Neuron (in vitro differentiated cells): ENCODE measurements at regions not wholly inside any gene's neighbourhood (a gene's known extent, or its start where the extent isn't known, plus 50 kb on each side); places are given as distances from the start of the nearest gene placed in this dataset.

Experiments used
- H2AFZ ChIP-seq: one replicate; pipeline ENCODE4 v1.6.1; 2013; ENCODE audit warnings: low read depth, mild to moderate bottlenecking, inconsistent platforms, low read length, moderate library complexity
- H3K27me3 ChIP-seq: one replicate; pipeline ENCODE4 v1.6.1; 2013; ENCODE audit warnings: low read length; ENCODE audit not compliant: insufficient read depth
- H3K36me3 ChIP-seq: one replicate; pipeline ENCODE4 v1.6.1; 2013; ENCODE audit warnings: low read length; ENCODE audit not compliant: insufficient read depth
- H3K4me1 ChIP-seq: one replicate; pipeline ENCODE4 v1.6.1; 2013; ENCODE audit warnings: low read length; ENCODE audit not compliant: insufficient read depth
- H3K4me3 ChIP-seq: 2 replicates; pipeline ENCODE4 v1.5.1; 2013; ENCODE audit warnings: mild to moderate bottlenecking, low read length, moderate library complexity
- H3K9me3 ChIP-seq: one replicate; pipeline ENCODE4 v1.6.1; 2013; ENCODE audit warnings: low read length

- H2AFZ ChIP-seq = no peak overlapping the region
- no peaks in the 10 kb centered on the region for H3K4me1 ChIP-seq
- no peaks in the 10 kb centered on the region for H3K36me3 ChIP-seq
- H3K9me3 ChIP-seq = no peaks in the 10 kb centered on the region
- H3K4me3 ChIP-seq = no peak overlapping the region
- H3K27me3 ChIP-seq = peaks cover 2% of the 10 kb centered on the region
These were observed 56.2 kb upstream of the TNPO1 start for GRCh38 chr5:72760259-72760658.

- H3K4me1 ChIP-seq = no peaks in the 10 kb centered on the region
- no peaks in the 10 kb centered on the region for H3K9me3 ChIP-seq
- no peak overlapping the region for H3K4me3 ChIP-seq
- H3K36me3 ChIP-seq = no peaks in the 10 kb centered on the region
- H2AFZ ChIP-seq = no peak overlapping the region
- no peaks in the 10 kb centered on the region for H3K27me3 ChIP-seq
These were observed 63.6 kb upstream of the TNPO1 start for GRCh38 chr5:72752909-72753308.

- Histone ChIP-seq H3K4me1 (no peaks in the 10 kb centered on the region), H3K4me3 (no peak overlapping the region), H2AFZ (no peak overlapping the region), H3K36me3 (no peaks in the 10 kb centered on the region), H3K27me3 (no peaks in the 10 kb centered on the region), H3K9me3 (no peaks in the 10 kb centered on the region)
These were observed 67.0 kb upstream of the TNPO1 start for GRCh38 chr5:72749362-72749997.

GRCh38 chr5:72747826-72748225, 68.6 kb upstream of the TNPO1 start:
- no peaks in the 10 kb centered on the region for H3K36me3 ChIP-seq
- no peak overlapping the region for H3K4me3 ChIP-seq
- no peaks in the 10 kb centered on the region for H3K27me3 ChIP-seq
- no peak overlapping the region for H2AFZ ChIP-seq
- no peaks in the 10 kb centered on the region for H3K4me1 ChIP-seq
- H3K9me3 ChIP-seq = no peaks in the 10 kb centered on the region

GRCh38 chr5:72746736-72747135, 69.7 kb upstream of the TNPO1 start:
- no peaks in the 10 kb centered on the region for H3K36me3 ChIP-seq
- no peak overlapping the region for H3K4me3 ChIP-seq
- no peaks in the 10 kb centered on the region for H3K9me3 ChIP-seq
- H3K27me3 ChIP-seq = no peaks in the 10 kb centered on the region
- no peak overlapping the region for H2AFZ ChIP-seq
- H3K4me1 ChIP-seq = no peaks in the 10 kb centered on the region

GRCh38 chr5:72744136-72744535, 72.3 kb upstream of the TNPO1 start:
- no peaks in the 10 kb centered on the region for H3K36me3 ChIP-seq
- no peak overlapping the region for H3K4me3 ChIP-seq
- H2AFZ ChIP-seq = no peak overlapping the region
- no peaks in the 10 kb centered on the region for H3K9me3 ChIP-seq
- no peaks in the 10 kb centered on the region for H3K4me1 ChIP-seq
- H3K27me3 ChIP-seq = no peaks in the 10 kb centered on the region

- no peaks in the 10 kb centered on the region for H3K36me3 ChIP-seq
- no peaks in the 10 kb centered on the region for H3K9me3 ChIP-seq
- no peak overlapping the region for H2AFZ ChIP-seq
- H3K27me3 ChIP-seq = no peaks in the 10 kb centered on the region
- H3K4me3 ChIP-seq = no peak overlapping the region
- no peaks in the 10 kb centered on the region for H3K4me1 ChIP-seq
These were observed 74.7 kb upstream of the TNPO1 start for GRCh38 chr5:72741805-72742204.

GRCh38 chr5:72733810-72734209, 82.7 kb upstream of the TNPO1 start:
- no peaks in the 10 kb centered on the region for H3K36me3 ChIP-seq
- no peak overlapping the region for H2AFZ ChIP-seq
- no peaks in the 10 kb centered on the region for H3K4me1 ChIP-seq
- H3K27me3 ChIP-seq = no peaks in the 10 kb centered on the region
- H3K9me3 ChIP-seq = no peaks in the 10 kb centered on the region
- no peak overlapping the region for H3K4me3 ChIP-seq

- H3K27me3 ChIP-seq = no peaks in the 10 kb centered on the region
- no peaks in the 10 kb centered on the region for H3K9me3 ChIP-seq
- H3K4me1 ChIP-seq = no peaks in the 10 kb centered on the region
- H3K4me3 ChIP-seq = no peak overlapping the region
- H3K36me3 ChIP-seq = no peaks in the 10 kb centered on the region
- H2AFZ ChIP-seq = no peak overlapping the region
These were observed 92.9 kb upstream of the TNPO1 start for GRCh38 chr5:72723581-72723980.

GRCh38 chr5:72722792-72723452, 93.5 kb upstream of the TNPO1 start:
- Histone ChIP-seq H2AFZ (no peak overlapping the region), H3K4me1 (no peaks in the 10 kb centered on the region), H3K9me3 (no peaks in the 10 kb centered on the region), H3K4me3 (no peak overlapping the region), H3K36me3 (no peaks in the 10 kb centered on the region), H3K27me3 (no peaks in the 10 kb centered on the region)

- Histone ChIP-seq H3K9me3 (no peaks in the 10 kb centered on the region), H3K4me3 (no peak overlapping the region), H3K4me1 (no peaks in the 10 kb centered on the region), H3K36me3 (no peaks in the 10 kb centered on the region), H3K27me3 (no peaks in the 10 kb centered on the region), H2AFZ (no peak overlapping the region)
These were observed 94.6 kb upstream of the TNPO1 start for GRCh38 chr5:72721844-72722243.

- Histone ChIP-seq H3K27me3 (no peaks in the 10 kb centered on the region), H3K9me3 (no peaks in the 10 kb centered on the region), H3K4me1 (no peaks in the 10 kb centered on the region)
These were observed 96.3 kb upstream of the TNPO1 start for GRCh38 chr5:72720205-72720604.

GRCh38 chr5:72711351-72711750, 105.1 kb upstream of the TNPO1 start:
- no peaks in the 10 kb centered on the region for H3K4me1 ChIP-seq
- H3K27me3 ChIP-seq = no peaks in the 10 kb centered on the region
- peaks cover 11% of the 10 kb centered on the region for H3K9me3 ChIP-seq
- H3K36me3 ChIP-seq = no peaks in the 10 kb centered on the region
- no peak overlapping the region for H3K4me3 ChIP-seq
- no peak overlapping the region for H2AFZ ChIP-seq

More at GRCh38 chr5:72720205-72720604, 96.3 kb upstream of the TNPO1 start:
- Histone ChIP-seq H3K4me3 (no peak overlapping the region), H2AFZ (no peak overlapping the region), H3K36me3 (no peaks in the 10 kb centered on the region)

GRCh38 chr5:72709341-72709740, 107.1 kb upstream of the TNPO1 start:
- Histone ChIP-seq H3K4me3 (no peak overlapping the region), H3K9me3 (peaks cover 11% of the 10 kb centered on the region), H3K36me3 (no peaks in the 10 kb centered on the region), H3K4me1 (no peaks in the 10 kb centered on the region), H2AFZ (no peak overlapping the region), H3K27me3 (no peaks in the 10 kb centered on the region)
